K562 (cell line): ENCODE measurements at regions not wholly inside any gene's neighbourhood (a gene's known extent, or its start where the extent isn't known, plus 50 kb on each side); places are given as distances from the start of the nearest gene placed in this dataset.

Experiments used
- ATAC-seq: fragments of 200-7000 bp; cut with Tn5 transposase; 3 replicates; pipeline ENCODE4 v1.9.1; 2020; ENCODE audit warnings: moderate library complexity
- BruUV-seq: library from RNA; stranded (reverse); fragments of 400-500 nt; replicated peaks from 2 replicates; lab custom pipeline; 2021; lab: Mats Ljungman, UMichigan
- CTCF ChIA-PET: fragments of 300-600 bp; formaldehyde crosslinking; extraction: SDS; loops from one replicate; lab custom pipeline; 2021; ENCODE audit warnings: low intra/inter-chr PET ratio; lab: Yijun Ruan, JAX
- POLR2A ChIA-PET: fragments of 300-600, 350-650 bp; sonication (Branson Sonifier 250); formaldehyde crosslinking; extraction: SDS; loops from one replicate; lab custom pipeline; 2021; ENCODE audit warnings: antibody characterized with exemption, inconsistent platforms; lab: Yijun Ruan, JAX
- DNase-seq, 4 experiments: peaks; one replicate each; pipeline versions ENCODE4 v3.0.0 to v3.0.0-alpha.2; 2011 to 2018; ENCODE audit warnings: low spot score in 3 of 4, mixed read lengths in 3 of 4; ENCODE audit errors: extremely low read depth in 1 of 4
- FAIRE-seq: peaks from 2 replicates; lab custom pipeline; 2011; peaks lifted over from hg19 to GRCh38; lab: Jason Lieb, UNC
- H2AFZ ChIP-seq: 2 replicates; pipeline ENCODE4 v1.6.0; 2011; ENCODE audit warnings: low read depth, low read length, control low read depth, inconsistent platforms
- H3K27ac ChIP-seq: fragments of 200-600 bp; 3 replicates; pipeline ENCODE4 v1.8.0; 2011; ENCODE audit warnings: low read depth, mild to moderate bottlenecking, control low read depth, inconsistent platforms, low read length, moderate library complexity, mixed read lengths; ENCODE audit errors: extremely low read depth
- H3K27me3 ChIP-seq, 2 experiments: fragments of 300-600 bp in 1 of 2; 2 replicates in 1 of 2; 3 replicates in 1 of 2; pipeline versions ENCODE4 v1.6.0 to v1.8.0; 2011; ENCODE audit warnings: inconsistent platforms in 2 of 2, low read length in 2 of 2, mild to moderate bottlenecking in 1 of 2, mixed read lengths in 1 of 2, moderate library complexity in 1 of 2; ENCODE audit not compliant: control insufficient read depth in 2 of 2, insufficient read depth in 2 of 2
- H3K36me3 ChIP-seq: fragments of 300-600 bp; 3 replicates; pipeline ENCODE4 v1.8.0; 2011; ENCODE audit warnings: mild to moderate bottlenecking, low read length, inconsistent platforms; ENCODE audit not compliant: control insufficient read depth, insufficient read depth
- H3K4me1 ChIP-seq, 2 experiments: fragments of 200-600 bp in 1 of 2; replicated peaks in 1 of 2; 2 replicates in 1 of 2; 3 replicates in 1 of 2; pipeline versions ENCODE4 v1.5.1 to v1.8.0; 2011; ENCODE audit warnings: inconsistent platforms in 2 of 2, low read length in 2 of 2, mild to moderate bottlenecking in 1 of 2, mixed read lengths in 1 of 2, moderate library complexity in 1 of 2; ENCODE audit not compliant: control insufficient read depth in 2 of 2, insufficient read depth in 2 of 2
- H3K4me2 ChIP-seq: 2 replicates; pipeline ENCODE4 v1.6.1; 2011; ENCODE audit warnings: low read length, control low read depth, inconsistent platforms, mixed read lengths; ENCODE audit not compliant: insufficient read depth
- H3K4me3 ChIP-seq: fragments of 200-600 bp; sonication (generic), shearing (Covaris generic); 2 replicates; pipeline ENCODE4 v1.5.1; 2016; ENCODE audit warnings: control low read depth, inconsistent platforms
- H3K79me2 ChIP-seq: fragments of 200-600 bp; 3 replicates; pipeline ENCODE4 v1.8.0; 2011; ENCODE audit warnings: low read length, inconsistent platforms; ENCODE audit not compliant: control insufficient read depth, insufficient read depth
- H3K9ac ChIP-seq, 2 experiments: 2 replicates each; pipeline versions ENCODE4 v1.6.0 to v1.6.1; 2011; ENCODE audit warnings: low read depth in 2 of 2, low read length in 2 of 2, control low read depth in 1 of 2, inconsistent platforms in 1 of 2, mild to moderate bottlenecking in 1 of 2, mixed read lengths in 1 of 2; ENCODE audit not compliant: insufficient read depth in 1 of 2
- H3K9me1 ChIP-seq: one replicate; pipeline ENCODE4 v1.6.0; 2011; ENCODE audit warnings: inconsistent platforms, mild to moderate bottlenecking, low read length, moderate library complexity; ENCODE audit not compliant: control insufficient read depth, insufficient read depth
- H3K9me3 ChIP-seq: replicated peaks from 2 replicates; pipeline ENCODE4 v1.5.1; 2011; ENCODE audit warnings: low read depth, low read length, inconsistent platforms; ENCODE audit not compliant: control insufficient read depth, insufficient read depth
- H4K20me1 ChIP-seq: replicated peaks from 2 replicates; pipeline ENCODE4 v1.6.1; 2011; ENCODE audit warnings: low read length, inconsistent platforms, mixed read lengths; ENCODE audit not compliant: control insufficient read depth, insufficient read depth
- AFF4 ChIP-seq: sonication (generic); formaldehyde crosslinking; IDR thresholded peaks from 2 replicates; pipeline ENCODE4 v1.8.0; 2023; ENCODE audit warnings: mild to moderate bottlenecking, missing genetic modification reagents
- CTBP1 ChIP-seq: fragments of 450-650 bp; IDR thresholded peaks from 2 replicates; pipeline ENCODE4 v1.6.1; 2016; ENCODE audit warnings: borderline replicate concordance
- FIP1L1 ChIP-seq: fragments of 200-400 bp; formaldehyde crosslinking; IDR thresholded peaks from 2 replicates; pipeline ENCODE4 v1.6.1; 2018; ENCODE audit warnings: mild to moderate bottlenecking, low read depth, low read length; ENCODE audit not compliant: poor library complexity, severe bottlenecking
- FOXK1 ChIP-seq: sonication (generic); formaldehyde crosslinking; IDR thresholded peaks from 2 replicates; pipeline ENCODE4 v1.8.0; 2022; ENCODE audit warnings: missing genetic modification reagents, mild to moderate bottlenecking, borderline replicate concordance
- GTF2A2 ChIP-seq: IDR thresholded peaks from 2 replicates; pipeline ENCODE4 v1.6.1; 2016; ENCODE audit warnings: mild to moderate bottlenecking, missing genetic modification characterization, missing compliant biosample characterization
- HMG20A ChIP-seq: fragments of 450-650 bp; formaldehyde crosslinking; conservative IDR thresholded peaks from 2 replicates; pipeline ENCODE4 v1.4.0; 2020; ENCODE audit warnings: mild to moderate bottlenecking, mixed read lengths
- KAT8 ChIP-seq: fragments of 450-650 bp; IDR thresholded peaks from 2 replicates; pipeline ENCODE4 v1.6.1; 2016; ENCODE audit warnings: low read depth, mild to moderate bottlenecking
- LARP7 ChIP-seq: fragments of 450-650 bp; IDR thresholded peaks from 2 replicates; pipeline ENCODE4 v1.6.1; 2016
- NFIX ChIP-seq: fragments of 250-450 bp; sonication (Bioruptor Pico); IDR thresholded peaks from 2 replicates; pipeline ENCODE4 v1.4.0; 2020; ENCODE audit warnings: low read depth, mild to moderate bottlenecking, moderate library complexity
- OTX1 ChIP-seq: fragments of 450-650 bp; formaldehyde crosslinking; IDR thresholded peaks from 2 replicates; pipeline ENCODE4 v1.4.0; 2022; ENCODE audit warnings: mild to moderate bottlenecking
- RBM14 ChIP-seq: fragments of 200-400 bp; formaldehyde crosslinking; IDR thresholded peaks from 2 replicates; pipeline ENCODE4 v1.6.1; 2018; ENCODE audit warnings: low read depth, mild to moderate bottlenecking, low read length, moderate library complexity, borderline replicate concordance; ENCODE audit not compliant: insufficient read depth
- SMARCC2 ChIP-seq: fragments of 450-650 bp; IDR thresholded peaks from 2 replicates; pipeline ENCODE4 v1.6.1; 2017; ENCODE audit warnings: antibody characterized with exemption, moderate library complexity, mild to moderate bottlenecking, low read depth
- TAF1 ChIP-seq: IDR thresholded peaks from 2 replicates; pipeline ENCODE4 v1.6.1; 2011; ENCODE audit warnings: mild to moderate bottlenecking, low read length, moderate library complexity; ENCODE audit not compliant: insufficient read depth, control insufficient read depth, severe bottlenecking; ENCODE audit errors: extremely low read depth
- ZNF274 ChIP-seq: IDR thresholded peaks from 2 replicates; pipeline ENCODE4 v1.6.1; 2011; ENCODE audit warnings: low read depth, mild to moderate bottlenecking, low read length, moderate library complexity, borderline replicate concordance
- ZNF354B ChIP-seq: fragments of 250-450 bp; sonication (Bioruptor Pico); IDR thresholded peaks from 2 replicates; pipeline ENCODE4 v1.4.0; 2020
- ZNF41 ChIP-seq: fragments of 250-450 bp; sonication (Bioruptor Pico); conservative IDR thresholded peaks from 2 replicates; pipeline ENCODE4 v1.4.0; 2020; ENCODE audit warnings: mild to moderate bottlenecking
- WGBS: fragments of 100-300 bp; shearing (Covaris generic); methylation state at CpG from one replicate; pipeline ENCODE4 v1.1.6; 2016; ENCODE audit warnings: low coverage, mixed read lengths; ENCODE audit not compliant: insufficient coverage; ENCODE audit errors: missing lambda C conversion rate; 5-methylcytosine and 5-hydroxymethylcytosine counted together
- in situ Hi-C: fragments of 300-500 bp; cut with MboI; formaldehyde crosslinking; loops from 4 replicates; pipeline ENCODE4 v1.15.0; 2018; ENCODE audit warnings: inconsistent platforms, mixed read lengths
- intact Hi-C: fragments of 100-400 bp; cut with micrococcal nuclease; formaldehyde crosslinking; loops from 2 replicates; pipeline ENCODE4 v1.14.2; 2022
- TF ChIP-seq, protein P1 (sequence below), 2 experiments: IDR thresholded peaks; 2 replicates each; pipeline ENCODE4 v1.6.1; 2011; ENCODE audit warnings: borderline replicate concordance in 1 of 2, control low read depth in 1 of 2, low read depth in 1 of 2, low read length in 1 of 2, mild to moderate bottlenecking in 1 of 2, mixed read lengths in 1 of 2, moderate library complexity in 1 of 2; ENCODE audit not compliant: insufficient read depth in 1 of 2, insufficient read length in 1 of 2, poor library complexity in 1 of 2, severe bottlenecking in 1 of 2; ENCODE audit errors: extremely low read depth in 1 of 2

- no TSS peak for BruUV-seq
- 0% methylated on average over 3 of the region's 3 CpGs for WGBS
Observed at GRCh38 chr3:181549266-181549665, 162.5 kb upstream of the SOX2 start.

More at GRCh38 chr3:181549266-181549665, 162.5 kb upstream of the SOX2 start:
- no peak for DNase-seq
- Histone ChIP-seq H3K4me2 (no peak overlapping the region), H3K27ac (no peak overlapping the region), H3K4me1 (no peaks in the 10 kb centered on the region), H2AFZ (no peak overlapping the region), H3K9me3 (no peaks in the 10 kb centered on the region)
- ATAC-seq = no peak
- in situ Hi-C loops = no loop called here
- no peak for FAIRE-seq
- POLR2A ChIA-PET = no interaction called here
- TF ChIP-seq SMARCC2 = no peak
- TF ChIP-seq ZNF354B (CRISPR knock-in tag) = no peak
- TF ChIP-seq FIP1L1 = no peak
- TF ChIP-seq ZNF41 (CRISPR knock-in tag) = no peak
- TF ChIP-seq, protein P1, sequence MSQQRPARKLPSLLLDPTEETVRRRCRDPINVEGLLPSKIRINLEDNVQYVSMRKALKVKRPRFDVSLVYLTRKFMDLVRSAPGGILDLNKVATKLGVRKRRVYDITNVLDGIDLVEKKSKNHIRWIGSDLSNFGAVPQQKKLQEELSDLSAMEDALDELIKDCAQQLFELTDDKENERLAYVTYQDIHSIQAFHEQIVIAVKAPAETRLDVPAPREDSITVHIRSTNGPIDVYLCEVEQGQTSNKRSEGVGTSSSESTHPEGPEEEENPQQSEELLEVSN (IDR thresholded peaks at IDR 0.05; ENCODE audit: borderline replicate concordance in 1 of 2, extremely low read depth in 1 of 2, insufficient read depth in 1 of 2, insufficient read length in 1 of 2, low read depth in 1 of 2, low read length in 1 of 2, poor library complexity in 1 of 2, severe bottlenecking in 1 of 2) = no peak
- no peak for TF ChIP-seq NFIX (CRISPR knock-in tag)
- no peak for TF ChIP-seq FOXK1 (CRISPR knock-in tag)
- no peak for TF ChIP-seq HMG20A (CRISPR knock-in tag)
- TF ChIP-seq CTBP1 = no peak
- TF ChIP-seq KAT8 = no peak
- TF ChIP-seq AFF4 (CRISPR knock-in tag) = no peak
- TF ChIP-seq LARP7 = no peak
- no peak for TF ChIP-seq TAF1
- no peak for TF ChIP-seq RBM14
- no peak for TF ChIP-seq GTF2A2 (tag)
- TF ChIP-seq ZNF274 = no peak
- TF ChIP-seq OTX1 (CRISPR knock-in tag) = no peak
- TF ChIP-seq, all 486 proteins: peak for 0
- Histone ChIP-seq H3K36me3 (no peaks in the 10 kb centered on the region), H3K27me3 (no peaks in the 10 kb centered on the region), H3K4me3 (no peak overlapping the region), H3K9ac (no peak overlapping the region), H4K20me1 (no peaks in the 10 kb centered on the region), H3K9me1 (no peaks in the 10 kb centered on the region), H3K79me2 (no peaks in the 10 kb centered on the region)
- intact Hi-C loops = no loop called here
- CTCF ChIA-PET = no interaction called here
